HCT116 (cell line): ENCODE measurements at regions not wholly inside any gene's neighbourhood (a gene's known extent, or its start where the extent isn't known, plus 50 kb on each side); places are given as distances from the start of the nearest gene placed in this dataset.
"Not testable (repeated sequence)": the region's sequence is repeated elsewhere in the genome, so short reads cannot be mapped to it uniquely, and the experiment has no call there.

Source experiments
- ATAC-seq: fragments of 200-7000 bp; cut with Tn5 transposase; 2 replicates; pipeline ENCODE4 v1.9.1; 2020; ENCODE audit warnings: mild to moderate bottlenecking, moderate library complexity
- BruUV-seq: library from RNA; stranded (reverse); fragments of 400-500 nt; replicated peaks from 2 replicates; lab custom pipeline; 2021; lab: Mats Ljungman, UMichigan
- CTCF ChIA-PET: fragments of 300-600 bp; sonication (Branson Sonifier 250); formaldehyde crosslinking; loops from one replicate; lab custom pipeline; 2021; ENCODE audit warnings: antibody characterized with exemption; lab: Charles Lee
- POLR2A ChIA-PET: fragments of 300-600, 350-600 bp; sonication (Branson Sonifier 250); formaldehyde crosslinking; loops from one replicate; lab custom pipeline; 2021; ENCODE audit warnings: antibody characterized with exemption; lab: Charles Lee
- RAD21 ChIA-PET, 2 experiments: fragments of 300-600 bp; sonication (Branson Sonifier 250); formaldehyde crosslinking; loops; one replicate each; lab custom pipeline; 2023; ENCODE audit warnings: low total read pairs in 2 of 2; ENCODE audit not compliant: uncharacterized antibody in 2 of 2, unreplicated experiment in 2 of 2, low non-redundant PET in 1 of 2; lab: Charles Lee
- DNase-seq: peaks from one replicate; pipeline ENCODE4 v3.0.0-alpha.2; 2010; ENCODE audit warnings: low read depth, low spot score
- H2AFZ ChIP-seq: fragments of 200-600 bp; shearing (Covaris generic), sonication (generic); 2 replicates; pipeline ENCODE4 v1.6.1; 2017; ENCODE audit warnings: low read depth, mixed run types, mixed read lengths, antibody characterized with exemption, low read length; ENCODE audit not compliant: poor library complexity, severe bottlenecking
- H3K27ac ChIP-seq: 2 replicates; pipeline ENCODE4 v1.5.1; 2012; ENCODE audit warnings: low read depth, low read length
- H3K27me3 ChIP-seq: fragments of 200-600 bp; sonication (generic); 2 replicates; pipeline ENCODE4 v1.6.1; 2016; ENCODE audit warnings: mixed run types, low read length, mixed read lengths; ENCODE audit not compliant: insufficient read depth
- H3K36me3 ChIP-seq, 2 experiments: fragments of 200-500 bp in 1 of 2; fragments of 200-600 bp in 1 of 2; sonication (Bioruptor generic) in 1 of 2; sonication (generic) in 1 of 2; 2 replicates each; pipeline versions ENCODE4 v1.5.1 to v1.6.1; 2014 to 2016; ENCODE audit warnings: low read length in 2 of 2, inconsistent platforms in 1 of 2, mixed read lengths in 1 of 2, mixed run types in 1 of 2; ENCODE audit not compliant: insufficient read depth in 2 of 2, control insufficient read depth in 1 of 2
- H3K4me1 ChIP-seq, 2 experiments: fragments of 200-600 bp in 1 of 2; sonication (generic) in 1 of 2; 2 replicates each; pipeline versions ENCODE4 v1.5.1 to v1.6.1; 2012 to 2017; ENCODE audit warnings: low read length in 2 of 2, inconsistent platforms in 1 of 2, mild to moderate bottlenecking in 1 of 2, mixed read lengths in 1 of 2, mixed run types in 1 of 2, moderate library complexity in 1 of 2; ENCODE audit not compliant: insufficient read depth in 2 of 2, control insufficient read depth in 1 of 2
- H3K4me2 ChIP-seq: fragments of 200-600 bp; sonication (generic); 2 replicates; pipeline ENCODE4 v1.6.1; 2017; ENCODE audit warnings: mixed run types, low read length, mixed read lengths
- H3K4me3 ChIP-seq, 2 experiments: fragments of 200-600 bp in 1 of 2; sonication (generic) in 1 of 2; replicated peaks in 1 of 2; 2 replicates each; pipeline ENCODE4 v1.5.1; 2011 to 2016; ENCODE audit warnings: low read length in 2 of 2, control low read depth in 1 of 2, low read depth in 1 of 2, mild to moderate bottlenecking in 1 of 2, mixed read lengths in 1 of 2, mixed run types in 1 of 2
- H3K79me2 ChIP-seq: fragments of 200-600 bp; sonication (generic); 2 replicates; pipeline ENCODE4 v1.6.1; 2017; ENCODE audit warnings: mild to moderate bottlenecking, mixed run types, low read length, moderate library complexity, mixed read lengths; ENCODE audit not compliant: insufficient read depth
- H3K9ac ChIP-seq: fragments of 200-600 bp; sonication (generic); 2 replicates; pipeline ENCODE4 v1.6.1; 2016; ENCODE audit warnings: low read length, mixed read lengths
- H3K9me2 ChIP-seq: fragments of 200-600 bp; sonication (generic), shearing (Covaris generic); 2 replicates; pipeline ENCODE4 v1.6.1; 2017; ENCODE audit warnings: mixed run types, mild to moderate bottlenecking, moderate library complexity; ENCODE audit not compliant: insufficient read depth
- H3K9me3 ChIP-seq, 2 experiments: fragments of 200-500 bp in 1 of 2; fragments of 200-600 bp in 1 of 2; sonication (Bioruptor generic) in 1 of 2; sonication (generic) in 1 of 2; 2 replicates each; pipeline ENCODE4 v1.6.1; 2014 to 2017; ENCODE audit warnings: low read length in 2 of 2, mixed read lengths in 2 of 2, inconsistent platforms in 1 of 2, low read depth in 1 of 2, mild to moderate bottlenecking in 1 of 2, mixed run types in 1 of 2, moderate library complexity in 1 of 2; ENCODE audit not compliant: control insufficient read depth in 1 of 2, insufficient read depth in 1 of 2
- H4K20me1 ChIP-seq: fragments of 200-600 bp; sonication (generic), shearing (Covaris generic); 2 replicates; pipeline ENCODE4 v1.6.1; 2017; ENCODE audit warnings: mixed run types, mild to moderate bottlenecking, moderate library complexity; ENCODE audit not compliant: insufficient read depth
- intact Hi-C: fragments of 100-400 bp; cut with micrococcal nuclease; formaldehyde crosslinking; loops from 2 replicates; pipeline ENCODE4 v1.10.0; 2022

DNA sequence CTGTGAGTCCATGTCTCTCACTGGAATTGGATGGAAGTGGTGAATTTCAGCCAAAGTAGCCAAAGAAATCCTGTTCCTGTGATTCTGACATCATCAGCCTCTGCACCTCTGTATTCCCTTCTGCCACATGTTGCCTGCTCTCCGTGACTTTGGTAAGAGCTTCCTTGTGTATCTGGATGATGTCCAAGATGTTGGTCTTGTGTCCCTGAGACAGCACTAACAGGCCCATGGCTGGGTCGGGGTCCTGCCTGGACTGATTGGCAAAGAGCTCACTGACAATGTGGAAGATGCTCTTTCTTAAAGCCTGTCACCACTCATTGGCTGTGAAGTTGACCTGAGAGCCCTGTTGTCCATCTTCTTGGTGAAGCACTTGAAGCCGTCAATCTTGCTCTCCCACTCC lies 247.3 kb downstream of the CWH43 start:
- BruUV-seq, CTCF ChIA-PET, intact Hi-C loops: not testable (repeated sequence)

DNA sequence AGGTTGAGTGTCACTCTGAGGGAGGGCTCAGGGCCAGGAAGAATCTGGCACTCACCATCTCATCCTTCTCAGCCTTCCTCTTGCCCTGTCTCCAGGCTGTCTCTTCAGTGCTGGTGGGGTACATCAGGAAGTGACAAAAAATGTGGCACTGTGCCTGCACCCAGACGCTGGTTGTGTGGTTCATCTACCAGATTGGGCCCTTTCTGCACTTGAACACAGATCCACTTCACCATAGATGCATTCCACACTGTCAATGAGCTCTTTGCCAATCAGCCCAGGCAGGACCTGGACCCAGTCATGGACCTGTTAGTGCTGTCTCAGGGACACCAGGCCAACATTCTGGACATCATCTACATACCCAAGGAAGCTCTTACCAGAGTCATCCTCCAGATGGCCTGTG lies 247.7 kb downstream of the CWH43 start:
- H3K9me2 ChIP-seq, POLR2A ChIA-PET, H3K4me3 ChIP-seq, H3K4me1 ChIP-seq, ATAC-seq, H3K79me2 ChIP-seq, H4K20me1 ChIP-seq, H3K27ac ChIP-seq, DNase-seq, H3K4me2 ChIP-seq, CTCF ChIA-PET, intact Hi-C loops, BruUV-seq, H2AFZ ChIP-seq, H3K27me3 ChIP-seq, H3K36me3 ChIP-seq, RAD21 ChIA-PET, H3K9me3 ChIP-seq, H3K9ac ChIP-seq: not testable (repeated sequence)

More for the DNA sequence above, 247.3 kb downstream of the CWH43 start:
- H3K4me2 ChIP-seq, H3K9me2 ChIP-seq, ATAC-seq, H2AFZ ChIP-seq, H3K36me3 ChIP-seq, DNase-seq, H3K27me3 ChIP-seq, H4K20me1 ChIP-seq, H3K9ac ChIP-seq, RAD21 ChIA-PET, H3K4me3 ChIP-seq, H3K9me3 ChIP-seq, H3K27ac ChIP-seq, POLR2A ChIA-PET, H3K79me2 ChIP-seq, H3K4me1 ChIP-seq: not testable (repeated sequence)

DNA sequence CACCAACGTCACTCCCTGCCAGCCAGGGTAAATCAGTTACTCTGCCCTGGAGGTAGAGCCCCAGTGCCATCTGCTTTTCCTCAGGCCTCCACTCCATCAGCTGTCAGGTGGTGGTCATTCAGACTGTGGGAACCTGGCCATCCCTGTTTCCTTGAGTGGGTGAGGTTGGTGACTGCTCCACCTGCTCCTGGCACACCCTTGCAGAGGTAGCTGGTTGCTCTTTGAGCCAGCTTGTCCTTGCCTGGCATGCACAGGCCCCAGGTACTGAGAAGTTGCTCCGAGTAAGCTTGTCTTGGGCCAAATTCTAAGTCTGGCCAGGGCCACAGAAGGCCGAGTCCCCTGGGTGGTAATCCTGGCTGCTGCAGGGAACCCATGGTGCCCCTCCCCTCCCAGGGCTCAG lies 248.3 kb downstream of the CWH43 start:
- H3K27ac ChIP-seq, POLR2A ChIA-PET, H3K79me2 ChIP-seq, ATAC-seq, H4K20me1 ChIP-seq, H3K4me1 ChIP-seq, H3K9me3 ChIP-seq, H3K36me3 ChIP-seq, H3K27me3 ChIP-seq, H3K4me3 ChIP-seq, RAD21 ChIA-PET, H2AFZ ChIP-seq, H3K9ac ChIP-seq, CTCF ChIA-PET, BruUV-seq, H3K4me2 ChIP-seq, H3K9me2 ChIP-seq, intact Hi-C loops, DNase-seq: not testable (repeated sequence)

DNA sequence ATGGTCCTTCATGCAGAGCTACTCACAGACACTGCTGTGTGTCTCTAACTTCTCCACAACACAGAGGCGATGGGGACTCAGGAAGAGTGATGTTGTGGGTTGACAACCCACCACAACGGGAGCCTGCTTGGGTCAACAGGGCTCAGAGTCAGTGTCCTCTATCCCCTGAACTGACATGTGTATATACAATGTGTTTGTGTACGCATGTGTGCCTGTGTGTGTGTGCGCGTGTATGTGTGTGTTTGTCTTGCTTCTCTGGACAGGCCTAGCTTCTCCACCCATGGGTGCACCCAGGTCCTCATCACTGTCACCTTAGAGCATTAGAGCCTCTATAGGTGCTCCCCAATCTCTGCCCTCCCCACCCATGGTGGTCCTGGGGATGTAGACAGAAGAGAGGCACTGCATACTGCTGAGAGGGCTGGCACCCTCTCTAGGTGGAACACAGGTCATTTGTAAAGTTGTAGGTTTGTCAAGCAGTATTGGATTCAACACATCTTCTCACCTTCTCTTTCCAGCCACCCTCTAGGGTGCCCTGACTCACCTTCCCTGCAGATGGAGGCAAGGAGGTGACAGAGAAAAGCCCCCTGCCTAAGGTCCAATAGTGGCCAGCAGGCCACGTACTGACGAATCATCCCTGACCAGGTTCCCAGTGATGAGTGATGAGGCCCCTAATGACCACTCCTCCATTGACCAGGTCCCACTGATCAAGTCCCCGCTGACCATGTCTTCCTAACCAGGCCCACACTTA lies 249.5 kb downstream of the CWH43 start:
- H4K20me1 ChIP-seq, H3K79me2 ChIP-seq, H3K9me2 ChIP-seq, H3K9ac ChIP-seq, H3K9me3 ChIP-seq, H3K27me3 ChIP-seq, POLR2A ChIA-PET, intact Hi-C loops, H3K36me3 ChIP-seq, H3K4me2 ChIP-seq, H2AFZ ChIP-seq, DNase-seq, BruUV-seq, ATAC-seq, CTCF ChIA-PET, RAD21 ChIA-PET, H3K4me3 ChIP-seq, H3K4me1 ChIP-seq, H3K27ac ChIP-seq: not testable (repeated sequence)
